ENCODE measurements at regions not wholly inside any gene's neighbourhood (a gene's known extent, or its start where the extent isn't known, plus 50 kb on each side); places are given as distances from the start of the nearest gene placed in this dataset.
"Not testable (repeated sequence)": the region's sequence is repeated elsewhere in the genome, so short reads cannot be mapped to it uniquely, and the experiment has no call there.

- not testable (repeated sequence) for TF ChIP-seq EZH2 (IDR thresholded peaks at IDR 0.05; ENCODE audit: low read depth); CTCF (conservative IDR thresholded peaks at IDR 0.05)
Measured at GRCh38 chr7:142434133-142434532, 176.3 kb upstream of the PRSS58 start.

Measured in PC-9 (cell line).